ENCODE measurements at regions not wholly inside any gene's neighbourhood (a gene's known extent, or its start where the extent isn't known, plus 50 kb on each side); places are given as distances from the start of the nearest gene placed in this dataset.

GRCh38 chr21:23507501-23507900 is 2099.8 kb downstream of the MRPL39 start:
- no peak for DNase-seq

- DNase-seq, result no peak
Measured at GRCh38 chr21:23496729-23497128, 2110.6 kb downstream of the MRPL39 start.

DNA sequence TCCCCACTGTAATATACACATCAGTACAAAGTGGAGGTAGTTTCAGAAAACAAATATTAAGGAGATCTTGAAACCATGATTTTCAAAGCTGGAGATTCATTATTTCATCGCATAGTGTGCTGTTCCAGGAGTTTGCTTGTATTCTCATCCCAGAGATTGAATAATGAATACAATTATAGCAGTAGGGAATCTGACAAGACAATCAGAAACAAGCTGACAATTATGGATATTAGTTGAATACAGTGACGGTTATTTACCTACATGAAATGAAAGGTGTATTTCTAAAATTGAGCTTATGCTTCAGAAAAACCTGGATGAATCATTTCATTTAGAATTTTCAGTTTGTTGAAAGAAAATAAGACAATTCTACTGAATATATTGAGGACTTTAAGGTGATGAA is 2119.0 kb downstream of the MRPL39 start:
- no peak for DNase-seq

GRCh38 chr21:23480591-23481270 is 2126.6 kb downstream of the MRPL39 start:
- DNase-seq, result no peak

GRCh38 chr21:23478381-23478780 is 2128.9 kb downstream of the MRPL39 start:
- DNase-seq, result no peak

DNA sequence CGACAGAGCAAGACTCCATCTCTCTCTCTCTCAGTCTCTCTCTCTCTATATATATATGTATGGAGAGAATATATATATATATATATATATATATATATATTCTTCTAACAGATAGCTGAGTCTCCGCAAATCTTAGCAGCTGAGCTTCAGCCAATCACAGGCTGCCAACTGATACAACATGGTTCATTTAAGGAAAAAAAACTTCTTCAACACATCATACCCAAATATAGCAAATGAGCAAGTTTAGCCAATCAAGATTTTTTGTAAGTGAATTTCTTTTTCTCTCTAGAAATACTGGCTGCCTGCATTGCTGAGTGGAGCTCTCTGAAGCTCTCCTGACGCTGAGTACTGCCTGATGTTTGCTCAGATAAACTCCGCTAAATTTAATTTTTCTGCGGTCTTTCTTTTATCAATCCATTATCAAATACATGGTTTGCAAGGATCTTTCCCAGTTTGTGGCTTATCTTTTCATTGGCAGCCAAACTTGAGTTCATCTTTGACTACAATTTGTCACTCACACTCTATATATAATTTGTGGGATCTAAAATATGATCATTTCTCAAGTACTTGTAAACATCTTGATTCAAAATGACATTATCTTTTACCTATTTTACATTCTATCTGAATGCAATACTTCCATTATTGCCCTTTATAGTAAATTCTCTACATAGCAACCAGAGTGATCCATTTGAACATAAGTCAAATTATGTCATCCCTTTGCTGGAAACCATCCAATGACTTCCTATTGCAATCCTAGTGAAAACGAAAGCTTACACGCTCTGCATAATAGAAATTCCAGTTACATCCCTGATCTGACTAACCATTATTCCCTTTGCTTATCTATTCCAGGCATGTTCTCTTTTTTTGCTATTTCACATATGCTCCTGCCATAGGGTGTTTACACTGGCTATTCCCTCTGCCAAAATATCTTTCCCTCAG is 2131.7 kb downstream of the MRPL39 start:
- DNase-seq, result no peak

DNA sequence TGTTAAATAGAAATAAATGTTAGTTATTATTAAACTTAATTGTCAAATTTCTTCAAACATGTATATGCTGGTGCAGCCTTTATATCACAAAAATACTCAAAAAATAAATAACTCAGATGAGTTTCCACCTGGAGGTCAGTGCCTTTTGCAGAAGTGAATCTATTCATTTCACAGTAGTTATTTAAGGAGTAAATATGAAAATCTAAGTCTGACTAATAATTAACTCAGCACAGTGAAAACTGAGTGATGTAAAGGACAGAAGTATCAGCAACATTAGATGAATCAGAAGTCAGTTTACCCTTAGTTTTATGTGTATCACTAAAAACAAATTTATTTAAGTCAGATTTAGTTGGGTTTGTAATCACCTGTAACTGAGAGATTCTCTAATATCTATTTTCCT is 2135.4 kb downstream of the MRPL39 start:
- no peak for DNase-seq

DNA sequence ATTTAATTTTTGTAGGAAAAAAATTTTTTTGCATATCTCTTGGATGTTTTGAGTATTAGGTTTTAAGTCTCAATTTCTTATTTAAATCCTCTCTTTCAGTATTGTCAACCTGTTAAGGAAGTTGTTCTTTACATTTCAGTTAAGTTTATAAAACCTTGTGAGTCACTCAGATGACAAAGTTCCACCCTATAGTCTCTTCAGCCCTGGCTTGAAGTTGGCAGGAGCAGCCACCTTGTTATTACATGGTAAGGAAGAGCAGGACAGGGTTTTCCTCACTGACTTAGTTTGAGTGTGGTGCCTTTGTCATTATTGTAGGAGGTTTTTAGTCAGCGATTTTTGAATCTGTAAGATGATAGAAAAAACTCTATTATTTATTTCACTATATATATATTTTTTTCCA is 2143.9 kb downstream of the MRPL39 start:
- DNase-seq, result no peak

- no peak for DNase-seq
Measured at GRCh38 chr21:23455676-23456075, 2151.6 kb downstream of the MRPL39 start.

GRCh38 chr21:23452384-23453083 is 2154.7 kb downstream of the MRPL39 start:
- DNase-seq, result no peak

GRCh38 chr21:23445307-23445706 is 2162.0 kb downstream of the MRPL39 start:
- DNase-seq, result no peak

GRCh38 chr21:23438081-23438480 is 2169.2 kb downstream of the MRPL39 start:
- DNase-seq, result no peak

DNA sequence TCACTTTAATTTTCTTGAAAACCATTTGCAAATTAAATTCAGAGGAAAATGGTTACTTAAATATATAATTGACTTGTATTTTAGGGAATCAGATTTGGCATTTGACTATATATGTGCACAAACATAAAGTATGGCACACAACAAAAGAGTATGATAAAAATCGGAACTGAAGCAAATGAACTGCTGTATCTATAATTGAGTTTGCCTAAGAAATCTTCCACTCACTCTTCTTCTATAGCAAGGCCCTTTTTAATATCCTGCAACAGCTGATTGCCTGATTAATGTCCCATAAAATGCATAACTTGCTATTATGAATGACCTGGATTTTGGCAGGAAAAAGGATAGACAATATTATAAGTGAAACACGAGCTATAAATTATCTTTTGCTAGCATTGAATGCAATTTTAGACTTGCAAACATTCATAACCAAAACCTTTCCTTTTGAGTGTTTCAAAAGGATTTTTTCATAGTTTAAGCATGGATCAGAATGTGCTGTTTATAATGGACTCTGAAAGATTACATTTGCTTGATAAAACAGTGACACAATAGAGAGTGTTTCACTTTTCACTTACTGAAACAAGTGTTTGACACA is 2204.3 kb downstream of the MRPL39 start:
- DNase-seq, result no peak

DNA sequence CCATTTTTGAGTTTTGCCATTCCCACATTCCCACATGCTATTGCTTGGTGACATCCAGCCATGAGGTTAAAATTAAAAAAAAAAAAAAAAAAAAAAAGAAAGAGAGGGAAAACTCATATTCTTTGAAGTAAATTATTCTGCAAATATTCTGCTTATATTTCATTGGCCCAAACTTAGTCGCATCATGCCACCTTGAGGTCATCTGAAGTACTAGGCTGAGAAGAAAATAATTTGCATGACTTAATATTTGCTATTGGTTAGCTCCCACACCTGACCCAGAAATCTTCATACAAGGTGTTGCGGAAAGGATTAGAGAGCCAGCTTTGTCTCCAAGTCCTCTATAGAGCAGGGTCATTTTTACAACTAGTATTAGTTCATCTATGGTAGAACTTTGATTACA is 2206.0 kb downstream of the MRPL39 start:
- DNase-seq, result no peak

DNA sequence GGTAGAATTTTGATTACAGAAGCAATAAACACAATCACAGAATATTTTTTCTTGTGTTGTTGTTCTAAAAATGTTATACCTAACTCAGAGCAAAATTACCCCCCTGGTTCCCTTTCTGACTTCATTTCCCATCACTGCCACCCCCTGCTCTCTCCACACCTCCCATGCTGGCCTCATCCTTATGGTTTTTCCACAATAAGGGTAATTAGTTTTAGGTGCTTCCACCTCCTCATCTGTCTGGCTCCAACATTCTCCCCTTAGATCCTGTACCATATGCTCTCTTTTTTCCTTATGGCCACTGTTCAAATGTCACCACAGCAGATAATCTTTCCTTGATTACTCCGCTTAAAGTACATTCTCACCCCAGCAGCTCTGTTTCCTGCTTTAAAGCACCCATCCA is 2208.6 kb downstream of the MRPL39 start:
- no peak for DNase-seq

GRCh38 chr21:23394458-23394857 is 2212.8 kb downstream of the MRPL39 start:
- DNase-seq, result no peak

DNA sequence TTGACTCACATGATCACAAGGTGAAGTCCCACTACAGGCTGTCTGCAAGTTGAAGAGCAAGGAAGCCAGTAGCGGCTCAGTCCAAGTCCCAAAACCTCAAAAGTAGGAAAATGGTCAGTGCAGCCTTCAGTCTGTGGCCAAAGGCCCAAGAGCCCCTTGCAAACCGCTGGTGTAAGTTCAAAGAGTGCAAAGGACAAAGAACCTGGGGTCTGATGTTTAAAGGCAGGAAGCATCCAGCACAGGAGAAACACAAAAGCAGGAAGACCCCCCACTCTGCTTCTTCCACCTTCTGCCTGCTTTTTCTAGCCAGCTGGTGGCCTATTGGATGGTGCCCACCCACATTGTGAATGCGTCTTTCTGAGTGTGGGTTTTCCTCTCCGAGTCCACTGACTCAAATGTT is 2222.6 kb downstream of the MRPL39 start:
- no peak for DNase-seq

GRCh38 chr21:23374155-23374554 is 2233.1 kb downstream of the MRPL39 start:
- no peak for DNase-seq

DNA sequence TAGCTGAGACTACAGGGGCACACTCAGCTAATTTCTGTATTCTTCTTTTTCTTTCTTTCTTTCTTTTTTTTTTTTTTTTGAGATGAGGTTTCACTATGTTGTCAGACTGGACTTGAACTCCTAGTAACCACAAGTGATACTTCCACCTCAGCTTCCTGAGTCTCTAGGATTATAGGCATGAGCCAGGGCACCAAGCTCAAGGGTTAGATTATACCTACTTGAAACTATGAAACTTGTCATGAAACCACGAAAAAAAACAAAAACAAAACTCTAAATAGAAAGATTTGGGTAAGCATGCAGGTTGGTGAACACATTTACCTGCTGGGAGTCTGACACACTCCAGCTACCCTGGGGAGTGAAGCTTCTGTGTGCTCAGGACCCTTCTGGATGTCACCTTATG is 2250.4 kb downstream of the MRPL39 start:
- DNase-seq, result no peak

GRCh38 chr21:23316190-23316589 is 2291.1 kb downstream of the MRPL39 start:
- no peak for DNase-seq

- no peak for DNase-seq
Measured at GRCh38 chr21:23308741-23309140, 2298.5 kb downstream of the MRPL39 start.

DNA sequence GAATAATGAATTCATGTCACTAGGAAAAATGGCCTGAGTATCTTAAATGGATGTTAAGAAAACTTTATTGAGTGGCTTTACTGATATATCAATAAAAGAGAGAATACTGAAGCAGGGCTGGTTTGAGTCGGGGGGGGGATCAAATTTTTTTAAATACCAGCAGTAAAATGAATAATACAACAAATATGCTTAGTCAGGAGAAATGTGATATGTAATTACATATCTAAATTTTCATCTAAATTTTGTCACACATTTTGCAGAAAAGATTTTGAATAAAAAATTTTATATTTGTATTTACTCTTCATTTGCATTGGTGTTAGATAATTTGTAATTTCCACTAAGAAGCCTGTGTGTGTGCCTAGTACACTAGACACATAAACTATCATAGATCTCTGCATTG is 2300.2 kb downstream of the MRPL39 start:
- no peak for DNase-seq

DNA sequence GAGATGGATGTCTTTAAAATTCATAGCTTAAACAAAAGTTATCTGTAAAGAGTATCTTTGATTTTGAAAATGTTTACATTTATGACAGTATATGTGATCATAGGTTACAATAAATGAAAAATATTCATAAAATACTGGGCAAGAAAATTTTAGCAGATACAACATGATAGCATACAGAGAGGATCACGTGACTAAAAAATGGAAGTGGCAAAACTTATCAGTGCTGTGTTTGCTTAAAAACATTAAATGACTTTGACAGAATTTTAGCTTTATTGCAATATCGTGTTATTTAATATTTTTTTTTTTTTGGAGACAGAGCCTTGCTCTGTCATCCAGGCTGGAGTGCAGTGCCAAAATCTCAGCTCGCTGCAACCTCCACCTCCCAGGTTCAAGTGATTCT is 2294.1 kb downstream of the NCAM2 start:
- DNase-seq, result no peak

All from HCEC 1CT (cell line).